Stimulated activated CD4-positive, alpha-beta T cell treated with anti-CD3 and anti-CD28 coated beads, Interleukin-4, amount 100 ng/mL, for 24 hours (primary cell): ENCODE measurements at regions not wholly inside any gene's neighbourhood (a gene's known extent, or its start where the extent isn't known, plus 50 kb on each side); places are given as distances from the start of the nearest gene placed in this dataset.
"Not testable (repeated sequence)": the region's sequence is repeated elsewhere in the genome, so short reads cannot be mapped to it uniquely, and the experiment has no call there.

ENCODE experiments used
- DNase-seq: peaks from one replicate; pipeline ENCODE4 v3.0.0-alpha.2; 2020

GRCh38 chr5:10921160-10921559, 160.1 kb upstream of the DAP start:
- no peak for DNase-seq

DNA sequence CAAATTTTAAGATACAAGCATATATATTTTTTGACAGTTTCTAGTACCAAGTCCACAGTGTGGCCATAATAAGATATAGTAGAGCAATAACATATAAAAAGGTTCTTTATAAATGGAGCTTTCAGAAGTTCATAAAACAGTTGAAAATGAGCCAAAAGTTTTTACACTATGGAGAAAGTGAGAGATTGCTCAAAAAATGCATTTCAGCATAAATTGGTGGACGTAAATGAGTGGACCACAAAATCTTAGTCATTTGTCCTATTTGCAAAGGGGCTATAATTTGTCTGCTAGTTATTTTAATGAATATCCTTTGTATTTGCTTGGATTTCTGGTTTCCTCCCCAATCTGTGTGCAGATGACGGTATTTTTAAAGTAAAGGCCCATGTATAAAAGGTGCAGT, 159.4 kb upstream of the DAP start:
- no peak for DNase-seq

GRCh38 chr5:10914741-10915480, 153.9 kb upstream of the DAP start:
- no peak for DNase-seq

DNA sequence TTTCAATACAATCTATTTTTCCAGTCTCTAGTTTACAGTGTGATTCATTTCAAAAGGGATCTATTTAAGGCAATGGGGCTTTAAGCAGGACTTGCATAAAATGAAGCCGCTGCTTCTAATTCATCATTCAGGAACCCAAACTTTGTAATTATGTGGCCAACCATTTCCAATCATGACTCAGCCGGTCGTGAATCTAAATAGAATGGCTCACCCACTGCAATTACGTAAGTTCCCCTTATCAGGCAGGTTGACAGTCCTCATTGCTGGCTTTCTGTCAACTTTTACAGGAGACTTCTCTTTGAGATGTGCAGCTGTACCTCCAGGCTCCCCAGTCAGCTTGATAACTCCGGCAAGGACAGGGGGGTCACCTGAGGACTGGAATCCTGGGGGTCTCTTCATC, 152.8 kb upstream of the DAP start:
- DNase-seq: no peak

- no peak for DNase-seq
Observed at GRCh38 chr5:10913181-10913810, 152.3 kb upstream of the DAP start.

DNA sequence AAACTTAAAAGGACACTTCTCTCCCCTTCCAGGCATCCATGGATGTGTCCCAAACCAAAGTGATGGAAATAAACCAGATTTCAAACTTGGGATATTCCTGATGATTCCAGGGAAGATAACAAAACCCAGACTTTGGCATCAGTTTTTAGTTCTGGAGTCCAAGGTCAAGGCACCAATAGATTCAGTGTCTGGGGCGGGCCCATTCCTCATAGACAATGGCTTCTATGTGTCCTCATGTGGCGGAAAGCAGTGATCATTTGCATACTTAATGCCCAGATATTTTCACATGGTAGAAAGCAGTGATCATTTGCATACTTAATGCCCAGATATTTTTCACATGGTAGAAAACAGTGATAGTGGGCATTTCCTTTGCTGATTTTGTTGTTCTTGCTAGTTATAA, 151.4 kb upstream of the DAP start:
- no peak for DNase-seq

GRCh38 chr5:10910261-10910660, 149.2 kb upstream of the DAP start:
- DNase-seq: no peak

GRCh38 chr5:10904862-10905432, 143.9 kb upstream of the DAP start:
- no peak for DNase-seq

GRCh38 chr5:10903786-10904560, 142.9 kb upstream of the DAP start:
- DNase-seq: no peak

- DNase-seq: no peak
Observed at GRCh38 chr5:10902145-10902544, 141.1 kb upstream of the DAP start.

GRCh38 chr5:10898514-10898913, 137.5 kb upstream of the DAP start:
- no peak for DNase-seq

DNA sequence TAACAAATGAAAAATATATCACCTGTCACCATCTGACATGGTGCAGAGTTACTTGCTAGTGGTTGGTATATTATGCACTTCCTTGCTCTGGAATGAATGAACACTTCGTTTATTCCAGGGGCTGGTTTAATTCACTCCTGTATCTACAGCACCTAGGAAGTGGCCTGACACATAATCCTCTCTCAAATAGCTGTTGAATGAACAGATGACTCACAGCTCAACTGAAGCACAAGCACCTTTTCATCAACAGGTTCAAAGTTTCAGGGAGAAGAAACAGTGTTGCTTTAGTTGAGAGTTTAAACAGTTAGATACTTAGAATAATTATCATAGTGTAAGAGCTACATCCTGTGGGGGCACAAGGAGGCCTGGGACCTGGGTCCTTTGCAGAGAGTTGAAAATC, 135.0 kb upstream of the DAP start:
- no peak for DNase-seq

DNA sequence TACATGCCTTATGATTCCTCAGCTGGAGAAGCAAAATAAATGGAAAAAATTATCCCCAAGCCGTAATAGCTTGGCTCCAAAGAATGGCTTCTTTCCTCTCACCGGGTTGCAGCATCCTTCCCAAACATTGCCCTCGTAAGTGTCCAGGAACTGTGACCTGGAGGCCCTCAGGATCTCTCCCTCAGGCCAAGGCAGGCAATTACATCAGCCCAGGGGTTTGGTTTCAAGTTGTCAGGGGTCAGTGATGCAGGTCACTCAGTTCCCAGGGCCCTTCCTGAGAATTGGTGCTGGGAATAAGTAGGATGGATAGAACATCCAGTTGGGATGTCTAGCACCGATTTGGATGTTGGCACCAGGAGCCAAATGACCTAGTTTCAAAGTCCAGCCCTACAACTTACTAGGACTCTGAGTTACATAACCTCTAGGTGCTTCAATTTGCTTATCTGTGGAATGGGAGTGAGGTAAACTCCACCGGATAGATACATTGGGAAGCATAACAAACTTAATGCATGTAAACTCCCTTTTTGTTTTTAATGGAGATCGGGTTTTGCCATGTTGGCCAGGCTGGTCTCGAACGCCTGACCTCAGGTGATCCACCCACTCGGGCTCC, 133.5 kb upstream of the DAP start:
- DNase-seq: no peak

DNA sequence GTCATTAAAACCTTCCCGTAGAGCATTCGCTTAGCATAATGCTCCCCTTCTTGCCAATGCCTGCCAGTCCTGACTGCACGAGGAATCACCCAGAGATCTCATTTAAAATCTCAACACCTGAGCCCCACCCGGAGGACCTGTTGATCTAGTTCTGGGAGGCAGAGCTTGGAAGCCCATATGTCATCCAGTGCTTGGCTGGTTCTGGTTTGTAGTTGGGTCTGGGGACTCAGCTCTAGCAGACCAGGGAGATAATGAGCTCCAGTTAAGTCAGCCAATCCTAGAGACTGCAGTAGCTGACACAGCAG, 131.8 kb upstream of the DAP start:
- DNase-seq: no peak

GRCh38 chr5:10892147-10892910, 131.3 kb upstream of the DAP start:
- no peak for DNase-seq

- no peak for DNase-seq
Observed at GRCh38 chr5:10891193-10891592, 130.2 kb upstream of the DAP start.

DNA sequence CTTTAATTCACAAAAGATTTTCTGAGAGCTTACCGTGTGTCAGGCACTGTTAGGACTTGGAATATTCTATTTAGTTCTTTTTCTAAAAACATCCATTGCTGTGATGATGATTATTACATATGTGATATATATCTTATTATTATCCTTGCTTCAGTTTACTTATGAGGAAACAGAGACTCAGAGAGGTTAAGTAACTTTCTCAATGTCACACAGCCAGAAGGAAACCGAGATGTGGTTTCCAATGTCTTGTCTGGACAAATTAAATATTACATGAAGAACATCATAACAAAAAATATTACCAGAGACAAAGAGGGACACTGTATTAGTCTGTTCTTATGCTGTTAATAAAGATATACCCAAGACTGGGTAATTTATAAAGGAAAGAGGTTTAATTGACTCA, 125.5 kb upstream of the DAP start:
- DNase-seq: no peak

DNA sequence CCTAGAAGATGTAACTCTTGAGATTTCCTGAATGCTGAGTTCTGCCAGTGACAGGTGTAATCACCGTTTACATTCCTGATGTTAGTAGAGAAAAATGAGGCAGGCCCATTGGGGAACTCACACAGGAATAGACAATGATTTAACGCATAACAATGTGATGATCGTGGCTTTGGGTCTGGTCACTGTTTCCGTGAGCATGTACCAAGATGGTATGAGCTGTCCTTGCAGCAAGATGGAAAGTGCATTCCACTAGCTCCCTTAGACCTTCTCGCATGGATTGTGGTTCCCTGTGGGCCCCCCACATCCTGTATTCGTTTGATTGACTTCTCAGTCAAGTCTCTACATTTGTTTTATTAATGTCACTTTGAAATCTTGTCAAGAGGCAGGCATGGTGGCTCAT, 124.0 kb upstream of the DAP start:
- DNase-seq: no peak

GRCh38 chr5:10883945-10884344, 122.9 kb upstream of the DAP start:
- not testable (repeated sequence) for DNase-seq

- DNase-seq: no peak
Observed at GRCh38 chr5:10880934-10881333, 119.9 kb upstream of the DAP start.

DNA sequence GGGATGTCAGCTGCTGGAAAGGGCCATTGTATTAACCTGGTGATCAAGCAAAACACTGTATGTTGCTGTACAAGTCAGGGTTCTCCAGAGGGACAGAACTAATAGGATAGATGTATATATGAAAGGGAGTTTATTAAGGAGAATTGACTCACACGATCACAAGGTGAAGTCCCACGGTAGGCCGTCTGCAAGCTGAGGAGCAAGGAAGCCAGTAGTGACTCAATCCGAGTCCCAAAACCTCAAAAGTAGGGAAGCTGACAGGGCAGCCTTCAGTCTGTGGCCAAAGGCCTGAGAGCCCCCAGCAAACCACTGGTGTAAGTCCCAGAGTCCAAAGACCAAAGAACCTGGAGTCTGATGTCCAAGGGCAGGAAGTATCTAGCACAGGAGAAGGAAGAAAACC, 116.0 kb upstream of the DAP start:
- DNase-seq: not testable (repeated sequence)

- no peak for DNase-seq
Observed at GRCh38 chr5:10876006-10876744, 115.1 kb upstream of the DAP start.
